Osteoblast (primary cell): ENCODE measurements at regions not wholly inside any gene's neighbourhood (a gene's known extent, or its start where the extent isn't known, plus 50 kb on each side); places are given as distances from the start of the nearest gene placed in this dataset.
A peak's percentile ranks its signal among the peaks of the same experiment; 100 is the strongest.
"Not testable (repeated sequence)": the region's sequence is repeated elsewhere in the genome, so short reads cannot be mapped to it uniquely, and the experiment has no call there.

Source experiments
- DNase-seq: peaks from one replicate; pipeline ENCODE4 v3.0.0; 2011; ENCODE audit warnings: low spot score, mixed read lengths; ENCODE audit not compliant: insufficient read length; ENCODE audit errors: missing footprints
- H2AFZ ChIP-seq: 2 replicates; pipeline ENCODE4 v1.6.0; 2011; ENCODE audit warnings: mild to moderate bottlenecking, low read length
- H3K27ac ChIP-seq: 2 replicates; pipeline ENCODE4 v1.5.1; 2011; ENCODE audit warnings: mild to moderate bottlenecking, low read depth, low read length, moderate library complexity
- H3K27me3 ChIP-seq: 2 replicates; pipeline ENCODE4 v1.6.0; 2012; ENCODE audit warnings: mild to moderate bottlenecking, control low read depth, inconsistent platforms, low read length, moderate library complexity; ENCODE audit not compliant: insufficient read depth
- H3K36me3 ChIP-seq: 2 replicates; pipeline ENCODE4 v1.5.1; 2011; ENCODE audit warnings: mild to moderate bottlenecking, low read length, control low read depth, moderate library complexity; ENCODE audit not compliant: insufficient read depth
- H3K4me1 ChIP-seq: 2 replicates; pipeline ENCODE4 v1.5.1; 2011; ENCODE audit warnings: mild to moderate bottlenecking, low read length, control low read depth, moderate library complexity; ENCODE audit not compliant: insufficient read depth
- H3K4me2 ChIP-seq: 2 replicates; pipeline ENCODE4 v1.6.0; 2011; ENCODE audit warnings: mild to moderate bottlenecking, low read length; ENCODE audit not compliant: insufficient read depth
- H3K4me3 ChIP-seq: fragments of 200-600 bp; sonication (generic); 3 replicates; pipeline ENCODE4 v1.5.1; 2012; ENCODE audit warnings: mild to moderate bottlenecking, low read length, inconsistent platforms; ENCODE audit not compliant: insufficient read depth
- H3K79me2 ChIP-seq: 2 replicates; pipeline ENCODE4 v1.6.0; 2012; ENCODE audit warnings: mild to moderate bottlenecking, low read length, control low read depth, inconsistent platforms; ENCODE audit not compliant: insufficient read depth
- H3K9me3 ChIP-seq: 2 replicates; pipeline ENCODE4 v1.5.1; 2011; ENCODE audit warnings: low read depth, low read length, control low read depth
- H4K20me1 ChIP-seq: 2 replicates; pipeline ENCODE4 v1.6.0; 2012; ENCODE audit warnings: mild to moderate bottlenecking, low read length, control low read depth; ENCODE audit not compliant: insufficient read depth
- TF ChIP-seq, protein P1 (sequence below): IDR thresholded peaks from 2 replicates; pipeline ENCODE4 v1.5.1; 2011; ENCODE audit warnings: mild to moderate bottlenecking, low read depth, low read length, moderate library complexity; ENCODE audit errors: extremely low read depth

DNA sequence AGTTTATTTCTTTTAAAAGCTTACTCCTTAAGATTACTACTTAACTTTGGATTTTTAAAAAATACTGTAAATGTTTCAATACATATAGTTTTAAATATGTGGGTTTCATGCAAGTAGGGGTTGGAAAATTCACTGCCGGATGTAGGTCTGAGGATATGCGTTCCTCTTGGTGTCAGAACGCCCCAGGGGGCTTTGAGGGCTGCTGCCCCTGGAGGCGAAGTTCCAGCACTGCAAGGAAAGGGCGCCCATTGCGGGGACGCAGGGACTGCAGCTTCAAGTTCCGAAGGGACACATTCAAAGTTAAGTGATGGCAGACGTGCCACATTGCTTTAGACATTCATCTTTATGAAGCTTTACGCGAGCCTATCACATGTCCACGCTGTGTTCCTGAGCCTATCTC, 152.9 kb downstream of the SOD2 start:
- no peaks in the 10 kb centered on the region for H3K79me2 ChIP-seq
- H3K4me2 ChIP-seq = no peak overlapping the region
- no peaks in the 10 kb centered on the region for H3K9me3 ChIP-seq
- H3K27me3 ChIP-seq = no peaks in the 10 kb centered on the region
- no peak overlapping the region for H3K27ac ChIP-seq
- H2AFZ ChIP-seq = no peak overlapping the region
- no peaks in the 10 kb centered on the region for H3K4me1 ChIP-seq
- TF ChIP-seq, protein P1, sequence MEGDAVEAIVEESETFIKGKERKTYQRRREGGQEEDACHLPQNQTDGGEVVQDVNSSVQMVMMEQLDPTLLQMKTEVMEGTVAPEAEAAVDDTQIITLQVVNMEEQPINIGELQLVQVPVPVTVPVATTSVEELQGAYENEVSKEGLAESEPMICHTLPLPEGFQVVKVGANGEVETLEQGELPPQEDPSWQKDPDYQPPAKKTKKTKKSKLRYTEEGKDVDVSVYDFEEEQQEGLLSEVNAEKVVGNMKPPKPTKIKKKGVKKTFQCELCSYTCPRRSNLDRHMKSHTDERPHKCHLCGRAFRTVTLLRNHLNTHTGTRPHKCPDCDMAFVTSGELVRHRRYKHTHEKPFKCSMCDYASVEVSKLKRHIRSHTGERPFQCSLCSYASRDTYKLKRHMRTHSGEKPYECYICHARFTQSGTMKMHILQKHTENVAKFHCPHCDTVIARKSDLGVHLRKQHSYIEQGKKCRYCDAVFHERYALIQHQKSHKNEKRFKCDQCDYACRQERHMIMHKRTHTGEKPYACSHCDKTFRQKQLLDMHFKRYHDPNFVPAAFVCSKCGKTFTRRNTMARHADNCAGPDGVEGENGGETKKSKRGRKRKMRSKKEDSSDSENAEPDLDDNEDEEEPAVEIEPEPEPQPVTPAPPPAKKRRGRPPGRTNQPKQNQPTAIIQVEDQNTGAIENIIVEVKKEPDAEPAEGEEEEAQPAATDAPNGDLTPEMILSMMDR = no peak
- H3K36me3 ChIP-seq = no peaks in the 10 kb centered on the region
- H3K4me3 ChIP-seq = no peak overlapping the region
- DNase-seq = no peak
- no peaks in the 10 kb centered on the region for H4K20me1 ChIP-seq

DNA sequence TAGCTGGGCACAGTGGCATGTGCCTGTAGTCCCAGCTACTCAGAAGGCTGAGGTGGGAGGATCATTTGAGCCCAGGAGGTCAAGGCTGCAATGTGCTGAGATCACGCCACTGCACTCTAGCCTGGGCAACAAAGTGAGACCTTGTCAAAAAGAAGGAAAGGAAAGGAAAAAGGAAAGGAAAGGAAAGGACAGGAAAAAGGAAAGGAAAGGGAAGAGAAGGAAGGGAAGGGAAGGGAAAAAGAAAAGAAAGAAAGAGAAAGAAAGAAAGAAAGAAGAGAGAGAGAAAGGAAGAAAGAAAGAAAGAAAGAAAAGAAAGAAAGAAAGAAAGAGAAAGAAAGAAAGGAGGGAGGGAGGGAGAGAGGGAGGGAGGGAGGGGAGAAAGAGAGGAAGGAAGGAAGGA, 155.0 kb downstream of the SOD2 start:
- H2AFZ ChIP-seq, H3K36me3 ChIP-seq, DNase-seq, H4K20me1 ChIP-seq, H3K4me2 ChIP-seq, H3K4me1 ChIP-seq, H3K27ac ChIP-seq, H3K4me3 ChIP-seq, H3K27me3 ChIP-seq, H3K79me2 ChIP-seq, H3K9me3 ChIP-seq: not testable (repeated sequence)

DNA sequence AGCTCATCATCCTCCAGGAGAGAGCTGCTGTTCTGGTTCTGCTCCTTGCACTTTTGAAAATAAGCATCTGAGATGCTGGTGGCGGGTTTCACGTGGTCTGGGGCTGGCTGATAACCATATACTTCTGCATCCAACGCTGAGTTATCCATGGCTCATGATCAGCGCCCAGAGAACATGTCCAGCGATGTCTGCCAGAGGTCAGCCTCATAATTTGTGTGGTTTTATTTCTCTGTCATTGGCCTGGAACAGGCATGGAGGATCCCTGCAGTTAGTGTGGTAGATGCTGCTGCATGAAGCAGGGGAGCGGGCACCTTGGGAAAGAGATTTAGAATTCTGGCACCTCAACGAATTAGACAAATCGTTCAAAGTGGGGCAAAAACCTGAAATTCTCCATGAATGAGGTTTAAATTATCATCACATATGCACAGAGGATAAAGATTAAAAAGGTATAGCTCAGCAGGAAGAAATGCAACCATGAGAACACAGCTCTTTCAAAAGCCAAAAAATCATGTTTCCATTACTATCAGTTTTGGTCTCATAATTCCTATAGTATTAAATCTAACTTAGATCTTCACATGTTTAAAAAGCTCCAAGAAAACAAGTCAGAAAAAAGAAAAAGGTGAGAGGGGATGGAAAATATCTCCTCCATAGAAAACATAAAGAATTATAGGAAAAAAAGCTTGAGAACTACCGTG, 157.2 kb downstream of the SOD2 start:
- H2AFZ ChIP-seq = no peak overlapping the region
- H3K4me3 ChIP-seq = no peak overlapping the region
- DNase-seq = no peak
- H3K4me1 ChIP-seq = no peaks in the 10 kb centered on the region
- TF ChIP-seq, protein P1 = no peak
- no peak overlapping the region for H3K27ac ChIP-seq
- H4K20me1 ChIP-seq = no peaks in the 10 kb centered on the region
- H3K27me3 ChIP-seq = no peaks in the 10 kb centered on the region
- no peak overlapping the region for H3K4me2 ChIP-seq
- no peaks in the 10 kb centered on the region for H3K79me2 ChIP-seq
- H3K36me3 ChIP-seq = no peaks in the 10 kb centered on the region
- H3K9me3 ChIP-seq = no peaks in the 10 kb centered on the region

DNA sequence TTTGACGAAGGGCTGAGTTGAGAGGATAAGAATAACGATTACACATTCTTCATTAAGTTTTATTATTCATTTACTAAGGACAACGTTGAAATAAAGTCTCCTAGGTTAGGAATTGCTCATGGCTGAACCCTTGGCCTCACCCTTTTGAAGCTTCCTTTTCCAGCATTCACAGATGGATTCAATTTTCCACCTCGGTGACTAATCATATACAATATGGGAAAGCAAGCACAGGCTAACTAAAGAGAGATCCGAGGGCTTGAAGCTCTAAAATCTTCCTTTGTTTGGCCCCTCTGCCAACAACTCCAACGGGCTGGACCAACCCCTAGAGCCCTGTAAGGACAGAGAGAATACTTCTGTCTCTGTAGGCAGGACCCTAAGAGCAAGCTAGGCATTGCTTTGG, 159.5 kb downstream of the SOD2 start:
- TF ChIP-seq, protein P1 = no peak
- Histone ChIP-seq H4K20me1 (no peaks in the 10 kb centered on the region), H3K9me3 (no peaks in the 10 kb centered on the region), H3K27ac (no peak overlapping the region), H2AFZ (no peak overlapping the region), H3K79me2 (no peaks in the 10 kb centered on the region), H3K36me3 (no peaks in the 10 kb centered on the region), H3K4me3 (no peak overlapping the region), H3K4me1 (no peaks in the 10 kb centered on the region), H3K27me3 (no peaks in the 10 kb centered on the region), H3K4me2 (no peak overlapping the region)
- peak; percentile 22 for DNase-seq
